Duodenal mucosa (tissue), 2 donors: ENCODE measurements at regions not wholly inside any gene's neighbourhood (a gene's known extent, or its start where the extent isn't known, plus 50 kb on each side); places are given as distances from the start of the nearest gene placed in this dataset.
"Not testable (repeated sequence)": the region's sequence is repeated elsewhere in the genome, so short reads cannot be mapped to it uniquely, and the experiment has no call there.

Experiments
- H3K27ac ChIP-seq: one replicate; pipeline ENCODE4 v1.7.0; 2013; ENCODE audit warnings: low read depth, low read length
- H3K27me3 ChIP-seq, 2 donors: one replicate each; pipeline ENCODE4 v1.7.0; 2013; ENCODE audit warnings: low read length in 2 of 2, control low read depth in 1 of 2; ENCODE audit not compliant: insufficient read depth in 2 of 2, control insufficient read depth in 1 of 2
- H3K36me3 ChIP-seq, 2 donors: one replicate each; pipeline ENCODE4 v1.7.0; 2013; ENCODE audit warnings: low read length in 2 of 2, control low read depth in 1 of 2; ENCODE audit not compliant: insufficient read depth in 2 of 2, control insufficient read depth in 1 of 2
- H3K4me1 ChIP-seq, 2 donors: one replicate each; pipeline ENCODE4 v1.7.0; 2013; ENCODE audit warnings: low read length in 2 of 2, control low read depth in 1 of 2; ENCODE audit not compliant: insufficient read depth in 2 of 2, control insufficient read depth in 1 of 2
- H3K4me3 ChIP-seq, 2 donors: one replicate each; pipeline ENCODE4 v1.7.0; 2013; ENCODE audit warnings: low read length in 2 of 2, low read depth in 1 of 2
- H3K9ac ChIP-seq, 2 donors: one replicate each; pipeline ENCODE4 v1.7.0; 2013; ENCODE audit warnings: low read length in 2 of 2, low read depth in 1 of 2
- H3K9me3 ChIP-seq, 2 donors: one replicate each; pipeline ENCODE4 v1.7.0; 2013; ENCODE audit warnings: low read length in 2 of 2, control low read depth in 1 of 2; ENCODE audit not compliant: control insufficient read depth in 1 of 2

- Histone ChIP-seq H3K36me3 (no peaks in the 10 kb centered on the region), H3K9ac (no peak overlapping the region), H3K9me3 (no peaks in the 10 kb centered on the region), H3K27ac (no peak overlapping the region), H3K4me1 (no peaks in the 10 kb centered on the region), H3K4me3 (no peak overlapping the region), H3K27me3 (no peaks in the 10 kb centered on the region)
Measured at GRCh38 chr14:25375639-25376038, 325.7 kb upstream of the STXBP6 start.

GRCh38 chr14:25371068-25371467, 321.1 kb upstream of the STXBP6 start:
- H3K36me3 ChIP-seq, result no peaks in the 10 kb centered on the region
- no peak overlapping the region for H3K27ac ChIP-seq
- H3K9ac ChIP-seq, result no peak overlapping the region
- H3K27me3 ChIP-seq, result no peaks in the 10 kb centered on the region
- H3K4me3 ChIP-seq, result no peak overlapping the region
- no peaks in the 10 kb centered on the region for H3K4me1 ChIP-seq
- no peaks in the 10 kb centered on the region for H3K9me3 ChIP-seq

GRCh38 chr14:25370057-25370456, 320.1 kb upstream of the STXBP6 start:
- not testable (repeated sequence) for H3K27ac ChIP-seq, H3K9ac ChIP-seq, H3K27me3 ChIP-seq, H3K4me1 ChIP-seq, H3K9me3 ChIP-seq, H3K4me3 ChIP-seq, H3K36me3 ChIP-seq

- H3K4me3 ChIP-seq, result no peak overlapping the region
- H3K9ac ChIP-seq, result no peak overlapping the region
- H3K36me3 ChIP-seq, result no peaks in the 10 kb centered on the region
- no peaks in the 10 kb centered on the region for H3K4me1 ChIP-seq
- no peaks in the 10 kb centered on the region for H3K27me3 ChIP-seq
- H3K9me3 ChIP-seq, result no peaks in the 10 kb centered on the region
- H3K27ac ChIP-seq, result no peak overlapping the region
Measured at GRCh38 chr14:25358330-25358729, 308.4 kb upstream of the STXBP6 start.

- Histone ChIP-seq H3K4me3 (no peak overlapping the region), H3K9ac (no peak overlapping the region), H3K4me1 (no peaks in the 10 kb centered on the region), H3K9me3 (no peaks in the 10 kb centered on the region), H3K27me3 (no peaks in the 10 kb centered on the region), H3K36me3 (no peaks in the 10 kb centered on the region), H3K27ac (no peak overlapping the region)
Measured at GRCh38 chr14:25351269-25351668, 301.3 kb upstream of the STXBP6 start.

GRCh38 chr14:25350802-25351201, 300.9 kb upstream of the STXBP6 start:
- Histone ChIP-seq H3K9ac (no peak overlapping the region), H3K27me3 (no peaks in the 10 kb centered on the region), H3K4me1 (no peaks in the 10 kb centered on the region), H3K27ac (no peak overlapping the region), H3K9me3 (no peaks in the 10 kb centered on the region), H3K4me3 (no peak overlapping the region), H3K36me3 (no peaks in the 10 kb centered on the region)

GRCh38 chr14:25350021-25350420, 300.1 kb upstream of the STXBP6 start:
- Histone ChIP-seq H3K4me1 (no peaks in the 10 kb centered on the region), H3K9ac (no peak overlapping the region), H3K36me3 (no peaks in the 10 kb centered on the region), H3K27ac (no peak overlapping the region), H3K4me3 (no peak overlapping the region), H3K9me3 (no peaks in the 10 kb centered on the region), H3K27me3 (no peaks in the 10 kb centered on the region)

- Histone ChIP-seq H3K4me1 (no peaks in the 10 kb centered on the region), H3K9me3 (peaks cover 0 to 3% of the 10 kb centered on the region in 2 donors), H3K4me3 (no peak overlapping the region), H3K27me3 (no peaks in the 10 kb centered on the region), H3K36me3 (no peaks in the 10 kb centered on the region), H3K9ac (no peak overlapping the region), H3K27ac (no peak overlapping the region)
Measured at GRCh38 chr14:25349269-25349668, 299.3 kb upstream of the STXBP6 start.

- no peak overlapping the region for H3K4me3 ChIP-seq
- no peaks in the 10 kb centered on the region for H3K4me1 ChIP-seq
- H3K36me3 ChIP-seq, result no peaks in the 10 kb centered on the region
- no peaks in the 10 kb centered on the region for H3K27me3 ChIP-seq
- no peak overlapping the region for H3K27ac ChIP-seq
- H3K9ac ChIP-seq, result no peak overlapping the region
- peaks cover 4 to 5% of the 10 kb centered on the region in 2 donors for H3K9me3 ChIP-seq
Measured at GRCh38 chr14:25340882-25341281, 290.9 kb upstream of the STXBP6 start.

- Histone ChIP-seq H3K27ac (no peak overlapping the region), H3K4me3 (no peak overlapping the region), H3K4me1 (no peaks in the 10 kb centered on the region), H3K9ac (no peak overlapping the region), H3K36me3 (no peaks in the 10 kb centered on the region), H3K27me3 (no peaks in the 10 kb centered on the region), H3K9me3 (no peaks in the 10 kb centered on the region)
Measured at GRCh38 chr14:25322784-25323183, 272.8 kb upstream of the STXBP6 start.

GRCh38 chr14:25316007-25316406, 266.1 kb upstream of the STXBP6 start:
- not testable (repeated sequence) for H3K4me1 ChIP-seq, H3K36me3 ChIP-seq, H3K9ac ChIP-seq, H3K27me3 ChIP-seq, H3K4me3 ChIP-seq, H3K9me3 ChIP-seq, H3K27ac ChIP-seq
